ENCODE measurements at regions not wholly inside any gene's neighbourhood (a gene's known extent, or its start where the extent isn't known, plus 50 kb on each side); places are given as distances from the start of the nearest gene placed in this dataset.

DNA sequence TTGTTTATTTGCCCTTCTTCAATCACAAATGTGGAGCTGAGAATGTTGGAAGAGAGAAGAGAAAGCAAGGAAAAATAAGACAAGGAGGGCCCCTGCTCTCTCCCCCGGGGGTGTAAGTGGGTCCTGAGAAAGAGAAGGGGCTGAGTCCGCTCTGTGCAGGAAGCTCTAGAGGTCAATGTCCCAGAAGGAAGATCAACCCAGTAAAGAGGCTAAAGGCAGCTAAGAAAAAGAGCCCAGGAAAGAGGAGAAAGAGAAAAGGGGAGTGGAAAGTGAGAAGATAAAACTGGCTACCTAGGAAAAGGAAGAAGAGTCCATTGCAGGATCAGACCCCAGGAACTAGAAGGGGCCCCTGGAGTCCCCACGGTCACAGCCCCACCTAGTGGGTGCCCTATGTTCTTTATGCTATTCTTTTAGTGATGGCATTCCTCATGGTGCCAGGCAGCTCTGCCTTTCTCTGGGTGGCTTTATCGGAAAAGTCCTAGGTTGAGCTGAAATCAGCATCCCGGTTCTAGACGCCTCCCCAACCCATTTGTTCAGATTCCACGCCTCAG is 583.4 kb downstream of the ACTL7B start:
- WGBS (ENCODE audit: low lambda C conversion rate): 5% methylated on average over 6 of the region's 7 CpGs
- H3K79me2 ChIP-seq (ENCODE audit: insufficient read depth, low read length): no peaks in the 10 kb centered on the region
- no peaks in the 10 kb centered on the region for H4K20me1 ChIP-seq (ENCODE audit: insufficient read depth, low read length)
- no TSS peak for BruUV-seq (replicated peaks)
- POLR2A ChIA-PET: no interaction called here
- no peak overlapping the region for H3K27ac ChIP-seq (ENCODE audit: extremely low read length, insufficient read depth, low read length)
- TF ChIP-seq, protein P1, sequence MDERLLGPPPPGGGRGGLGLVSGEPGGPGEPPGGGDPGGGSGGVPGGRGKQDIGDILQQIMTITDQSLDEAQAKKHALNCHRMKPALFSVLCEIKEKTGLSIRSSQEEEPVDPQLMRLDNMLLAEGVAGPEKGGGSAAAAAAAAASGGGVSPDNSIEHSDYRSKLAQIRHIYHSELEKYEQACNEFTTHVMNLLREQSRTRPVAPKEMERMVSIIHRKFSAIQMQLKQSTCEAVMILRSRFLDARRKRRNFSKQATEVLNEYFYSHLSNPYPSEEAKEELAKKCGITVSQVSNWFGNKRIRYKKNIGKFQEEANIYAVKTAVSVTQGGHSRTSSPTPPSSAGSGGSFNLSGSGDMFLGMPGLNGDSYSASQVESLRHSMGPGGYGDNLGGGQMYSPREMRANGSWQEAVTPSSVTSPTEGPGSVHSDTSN (CRISPR knock-in tag; IDR thresholded peaks at IDR 0.05): no peak
- TF ChIP-seq ATRX (CRISPR knock-in tag; IDR thresholded peaks at IDR 0.05; ENCODE audit: borderline replicate concordance): no peak
- TF ChIP-seq SMC3 (IDR thresholded peaks at IDR 0.05; ENCODE audit: low read length): peak; percentile 71
- TF ChIP-seq, protein P2, sequence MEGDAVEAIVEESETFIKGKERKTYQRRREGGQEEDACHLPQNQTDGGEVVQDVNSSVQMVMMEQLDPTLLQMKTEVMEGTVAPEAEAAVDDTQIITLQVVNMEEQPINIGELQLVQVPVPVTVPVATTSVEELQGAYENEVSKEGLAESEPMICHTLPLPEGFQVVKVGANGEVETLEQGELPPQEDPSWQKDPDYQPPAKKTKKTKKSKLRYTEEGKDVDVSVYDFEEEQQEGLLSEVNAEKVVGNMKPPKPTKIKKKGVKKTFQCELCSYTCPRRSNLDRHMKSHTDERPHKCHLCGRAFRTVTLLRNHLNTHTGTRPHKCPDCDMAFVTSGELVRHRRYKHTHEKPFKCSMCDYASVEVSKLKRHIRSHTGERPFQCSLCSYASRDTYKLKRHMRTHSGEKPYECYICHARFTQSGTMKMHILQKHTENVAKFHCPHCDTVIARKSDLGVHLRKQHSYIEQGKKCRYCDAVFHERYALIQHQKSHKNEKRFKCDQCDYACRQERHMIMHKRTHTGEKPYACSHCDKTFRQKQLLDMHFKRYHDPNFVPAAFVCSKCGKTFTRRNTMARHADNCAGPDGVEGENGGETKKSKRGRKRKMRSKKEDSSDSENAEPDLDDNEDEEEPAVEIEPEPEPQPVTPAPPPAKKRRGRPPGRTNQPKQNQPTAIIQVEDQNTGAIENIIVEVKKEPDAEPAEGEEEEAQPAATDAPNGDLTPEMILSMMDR (CRISPR knock-in tag; IDR thresholded peaks at IDR 0.05): peak; percentile 56
- TF ChIP-seq CHD2 (IDR thresholded peaks at IDR 0.05; ENCODE audit: low read depth, low read length): no peak
- TF ChIP-seq RAD21 (CRISPR knock-in tag; IDR thresholded peaks at IDR 0.05): peak; percentile 40; the same call in 1 of the 2 replicates
- peak; percentile 66 for TF ChIP-seq STAG1 (CRISPR knock-in tag; IDR thresholded peaks at IDR 0.05)
- H3K9me3 ChIP-seq (ENCODE audit: low read length): no peaks in the 10 kb centered on the region
- H3K4me3 ChIP-seq (replicated peaks in 1 of 3; ENCODE audit: insufficient read depth in 1 of 3, low read depth in 2 of 3, low read length in 3 of 3): no peak overlapping the region
- no peak overlapping the region for H3K9ac ChIP-seq (ENCODE audit: insufficient read depth, low read depth, low read length)
- H2AFZ ChIP-seq (ENCODE audit: low read length): no peak overlapping the region
- ATAC-seq: peak; percentile 91
- DNase-seq (ENCODE audit: low spot score): peak; percentile 16
- H3K4me1 ChIP-seq (ENCODE audit: insufficient read depth, low read length): peaks cover 10% of the 10 kb centered on the region
- H3K27me3 ChIP-seq (ENCODE audit: control insufficient read depth in 1 of 2, insufficient read depth in 2 of 2, low read length in 2 of 2): no peaks in the 10 kb centered on the region
- CTCF ChIA-PET (ENCODE audit: low intra/inter-chr PET ratio, low total read pairs): no interaction called here
- in situ Hi-C loops (cut with HindIII; ENCODE audit: extremely low pct_ligation_motif_present, low pct_unique_long_range_greater_than_20kb) (loop anchor here (5.0 to 10.0 kb wide), 2 partner anchors 798 to 850 kb away; no protein-coding TSS in a partner anchor), intact Hi-C loops (cut with micrococcal nuclease; ENCODE audit: unreplicated experiment) (no loop called here)
- peak overlapping the region; percentile 41 for H3K4me2 ChIP-seq (ENCODE audit: low read depth, low read length)
- H3K36me3 ChIP-seq (replicated peaks in 1 of 2; ENCODE audit: control insufficient read depth in 1 of 2, insufficient read depth in 2 of 2, low read length in 2 of 2): no peaks in the 10 kb centered on the region
- FAIRE-seq: peak; percentile 4

Data from HepG2 (cell line).